A673 (cell line): ENCODE measurements at regions not wholly inside any gene's neighbourhood (a gene's known extent, or its start where the extent isn't known, plus 50 kb on each side); places are given as distances from the start of the nearest gene placed in this dataset.
"Not testable (repeated sequence)": the region's sequence is repeated elsewhere in the genome, so short reads cannot be mapped to it uniquely, and the experiment has no call there.

ENCODE experiments used
- BruUV-seq: library from RNA; stranded (reverse); fragments of 400-500 nt; replicated peaks from 2 replicates; lab custom pipeline; 2021; lab: Mats Ljungman, UMichigan
- CTCF ChIA-PET: fragments of 300-600 bp; sonication (Branson Sonifier 250); formaldehyde crosslinking; loops from one replicate; lab custom pipeline; 2022; ENCODE audit warnings: antibody characterized with exemption; lab: Charles Lee
- POLR2A ChIA-PET: fragments of 300-600 bp; sonication (Branson Sonifier 250); formaldehyde crosslinking; loops from one replicate; lab custom pipeline; 2022; ENCODE audit warnings: antibody characterized with exemption; ENCODE audit not compliant: low non-redundant PET; lab: Charles Lee
- DNase-seq: peaks from one replicate; pipeline ENCODE4 v3.0.0-alpha.2; 2015; ENCODE audit warnings: low spot score
- H3K27ac ChIP-seq: fragments of 200-600 bp; sonication (generic); 2 replicates; pipeline ENCODE4 v1.5.1; 2016; ENCODE audit warnings: mixed run types, low read depth, mild to moderate bottlenecking, mixed read lengths, antibody characterized with exemption, low read length; ENCODE audit not compliant: poor library complexity, severe bottlenecking
- H3K27me3 ChIP-seq: fragments of 200-600 bp; sonication (generic); replicated peaks from 2 replicates; pipeline ENCODE4 v1.6.1; 2017; ENCODE audit warnings: mixed run types, low read depth, mild to moderate bottlenecking, mixed read lengths, antibody characterized with exemption, low read length; ENCODE audit not compliant: insufficient read depth, poor library complexity
- H3K36me3 ChIP-seq: fragments of 200-600 bp; sonication (generic); 2 replicates; pipeline ENCODE4 v1.6.1; 2016; ENCODE audit warnings: mixed run types, mild to moderate bottlenecking, mixed read lengths, antibody characterized with exemption, low read length; ENCODE audit not compliant: insufficient read depth, poor library complexity, severe bottlenecking
- H3K4me1 ChIP-seq: fragments of 200-600 bp; sonication (generic); 2 replicates; pipeline ENCODE4 v1.6.1; 2017; ENCODE audit warnings: mixed run types, mild to moderate bottlenecking, mixed read lengths, antibody characterized with exemption, low read length; ENCODE audit not compliant: insufficient read depth, poor library complexity, severe bottlenecking
- H3K4me3 ChIP-seq: fragments of 200-600 bp; sonication (generic); 2 replicates; pipeline ENCODE4 v1.5.1; 2016; ENCODE audit warnings: low read depth, mixed run types, mild to moderate bottlenecking, mixed read lengths, low read length; ENCODE audit not compliant: poor library complexity, severe bottlenecking
- H3K9me3 ChIP-seq: fragments of 200-600 bp; sonication (generic); 2 replicates; pipeline ENCODE4 v1.6.1; 2016; ENCODE audit warnings: mixed run types, low read depth, mild to moderate bottlenecking, mixed read lengths, antibody characterized with exemption, low read length; ENCODE audit not compliant: poor library complexity, severe bottlenecking
- EZH2 ChIP-seq: fragments of 200-600 bp; sonication (generic); IDR thresholded peaks from 2 replicates; pipeline ENCODE4 v1.6.1; 2017; ENCODE audit warnings: borderline replicate concordance, low read depth, mild to moderate bottlenecking, mixed read lengths, antibody characterized with exemption, low read length; ENCODE audit not compliant: poor library complexity, severe bottlenecking
- intact Hi-C: fragments of 100-400 bp; cut with micrococcal nuclease; formaldehyde crosslinking; loops from one replicate; pipeline ENCODE4 v1.10.0; 2022; ENCODE audit not compliant: unreplicated experiment
- TF ChIP-seq, protein P1 (sequence below): fragments of 300-800, 200-600 bp; sonication (generic); conservative IDR thresholded peaks from 2 replicates; pipeline ENCODE4 v1.5.1; 2017; ENCODE audit warnings: low read depth, mild to moderate bottlenecking, antibody characterized with exemption, low read length, moderate library complexity, mixed read lengths

DNA sequence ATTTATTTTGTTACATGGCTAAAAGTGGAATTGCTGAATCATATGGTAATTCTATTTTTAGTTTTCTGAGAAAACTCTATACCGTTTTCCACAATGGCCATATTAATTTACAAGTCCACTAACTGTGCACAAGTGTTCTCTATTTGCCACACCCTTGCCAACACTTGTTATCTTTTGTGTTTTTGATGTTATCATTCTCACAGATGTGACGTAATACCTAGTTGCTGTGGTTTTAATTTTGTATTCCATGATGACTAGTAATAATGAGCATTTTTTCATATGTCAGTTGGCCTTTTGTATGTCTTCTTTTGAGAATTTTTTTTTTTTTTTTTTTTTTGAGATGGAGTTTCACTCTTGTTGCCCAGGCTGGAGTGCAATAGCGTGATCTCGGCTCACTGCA lies 164.2 kb upstream of the SPANXN4 start:
- intact Hi-C loops: no loop called here
- CTCF ChIA-PET: no interaction called here
- no peak for DNase-seq
- no peaks in the 10 kb centered on the region for H3K4me1 ChIP-seq
- POLR2A ChIA-PET: no interaction called here
- no peak overlapping the region for H3K4me3 ChIP-seq
- TF ChIP-seq, protein P1, sequence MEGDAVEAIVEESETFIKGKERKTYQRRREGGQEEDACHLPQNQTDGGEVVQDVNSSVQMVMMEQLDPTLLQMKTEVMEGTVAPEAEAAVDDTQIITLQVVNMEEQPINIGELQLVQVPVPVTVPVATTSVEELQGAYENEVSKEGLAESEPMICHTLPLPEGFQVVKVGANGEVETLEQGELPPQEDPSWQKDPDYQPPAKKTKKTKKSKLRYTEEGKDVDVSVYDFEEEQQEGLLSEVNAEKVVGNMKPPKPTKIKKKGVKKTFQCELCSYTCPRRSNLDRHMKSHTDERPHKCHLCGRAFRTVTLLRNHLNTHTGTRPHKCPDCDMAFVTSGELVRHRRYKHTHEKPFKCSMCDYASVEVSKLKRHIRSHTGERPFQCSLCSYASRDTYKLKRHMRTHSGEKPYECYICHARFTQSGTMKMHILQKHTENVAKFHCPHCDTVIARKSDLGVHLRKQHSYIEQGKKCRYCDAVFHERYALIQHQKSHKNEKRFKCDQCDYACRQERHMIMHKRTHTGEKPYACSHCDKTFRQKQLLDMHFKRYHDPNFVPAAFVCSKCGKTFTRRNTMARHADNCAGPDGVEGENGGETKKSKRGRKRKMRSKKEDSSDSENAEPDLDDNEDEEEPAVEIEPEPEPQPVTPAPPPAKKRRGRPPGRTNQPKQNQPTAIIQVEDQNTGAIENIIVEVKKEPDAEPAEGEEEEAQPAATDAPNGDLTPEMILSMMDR: no peak
- no peak for TF ChIP-seq EZH2
- no peak overlapping the region for H3K27ac ChIP-seq
- H3K9me3 ChIP-seq: peaks cover 22% of the 10 kb centered on the region
- no peaks in the 10 kb centered on the region for H3K27me3 ChIP-seq
- no TSS peak for BruUV-seq
- no peaks in the 10 kb centered on the region for H3K36me3 ChIP-seq

DNA sequence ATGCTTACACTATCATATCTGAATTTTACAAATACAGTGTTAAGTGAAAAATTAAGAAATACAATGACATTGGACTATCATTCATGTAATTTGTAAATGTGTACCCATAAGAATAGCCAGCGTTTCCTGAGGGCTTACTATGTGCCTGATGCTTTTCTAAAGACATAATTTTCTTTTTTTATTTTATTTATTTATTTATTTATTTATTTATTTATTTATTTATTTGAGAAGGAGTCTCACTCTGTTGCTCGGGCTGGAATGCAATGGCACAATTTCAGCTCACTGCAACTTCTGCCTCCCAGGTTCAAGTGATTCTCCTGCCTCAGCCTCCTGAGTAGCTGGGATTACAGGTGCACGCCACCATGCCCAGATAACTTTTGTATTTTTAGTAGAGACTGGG lies 159.5 kb upstream of the SPANXN4 start:
- H3K4me3 ChIP-seq, H3K27me3 ChIP-seq, BruUV-seq, H3K4me1 ChIP-seq, DNase-seq, H3K36me3 ChIP-seq, H3K27ac ChIP-seq, POLR2A ChIA-PET, intact Hi-C loops, CTCF ChIA-PET: not testable (repeated sequence)
- peaks cover 18% of the 10 kb centered on the region for H3K9me3 ChIP-seq

GRCh38 chrX:142873214-142873613 lies 152.5 kb upstream of the SPANXN4 start:
- POLR2A ChIA-PET: no interaction called here
- no peak for DNase-seq
- no peak for TF ChIP-seq EZH2
- TF ChIP-seq, protein P1: no peak
- Histone ChIP-seq H3K4me3 (no peak overlapping the region), H3K9me3 (peaks cover 9% of the 10 kb centered on the region), H3K27ac (no peak overlapping the region), H3K36me3 (no peaks in the 10 kb centered on the region), H3K27me3 (no peaks in the 10 kb centered on the region), H3K4me1 (no peaks in the 10 kb centered on the region)
- intact Hi-C loops: no loop called here
- CTCF ChIA-PET: no interaction called here
- no TSS peak for BruUV-seq

DNA sequence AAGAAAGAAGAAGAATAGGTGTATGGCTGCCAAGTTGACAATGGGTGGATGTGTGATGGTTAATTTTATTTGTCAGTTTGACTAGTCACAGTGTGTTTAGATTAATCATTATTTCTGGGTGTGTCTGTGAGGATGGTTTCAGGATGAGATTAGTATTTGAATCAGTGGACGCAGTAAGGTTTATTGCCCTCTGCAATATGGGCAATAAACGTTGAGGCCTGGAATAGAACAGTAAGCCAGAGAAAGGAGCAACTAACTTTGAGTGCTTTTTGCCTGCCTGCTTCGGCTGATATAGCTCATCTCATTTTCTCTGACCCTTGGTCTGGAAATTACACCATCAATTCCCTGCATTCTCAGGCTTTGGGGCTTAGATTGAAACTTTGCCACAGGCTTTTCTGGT lies 140.8 kb upstream of the SPANXN4 start:
- no TSS peak for BruUV-seq

More for the DNA sequence above, 140.8 kb upstream of the SPANXN4 start:
- Histone ChIP-seq H3K4me3 (no peak overlapping the region), H3K27ac (no peak overlapping the region), H3K36me3 (no peaks in the 10 kb centered on the region), H3K9me3 (peaks cover 11% of the 10 kb centered on the region), H3K4me1 (no peaks in the 10 kb centered on the region), H3K27me3 (no peaks in the 10 kb centered on the region)
- ChIA-PET CTCF (no interaction called here), POLR2A (no interaction called here)
- DNase-seq: no peak
- TF ChIP-seq, protein P1: no peak
- TF ChIP-seq EZH2: no peak
- intact Hi-C loops: no loop called here
